ENCODE measurements at regions not wholly inside any gene's neighbourhood (a gene's known extent, or its start where the extent isn't known, plus 50 kb on each side); places are given as distances from the start of the nearest gene placed in this dataset.

DNA sequence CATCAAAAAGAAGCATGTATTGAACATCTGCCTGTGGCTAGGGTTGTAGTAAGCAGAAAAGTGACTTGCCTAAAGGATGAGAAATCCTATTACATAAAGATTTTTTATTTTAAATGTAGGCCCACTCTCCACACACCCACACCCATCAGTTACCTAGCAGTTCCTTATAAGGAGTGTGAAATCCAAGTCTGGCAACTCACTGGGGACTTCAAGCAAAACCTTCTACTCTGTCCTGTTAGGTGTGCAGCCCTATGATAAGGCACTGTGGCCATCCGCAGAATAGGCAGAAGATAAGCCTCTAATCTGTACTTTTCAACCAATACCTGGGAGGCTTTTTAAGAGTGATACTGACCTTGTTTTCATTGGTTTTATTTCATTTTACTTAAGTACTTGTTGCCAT, 52.7 kb upstream of the TJP1 start:
- no peak overlapping the region for H2AK5ac ChIP-seq (ENCODE audit: low read depth, low read length)
- 100% methylated on average over 1 of the region's 1 CpG; no CpG with 5 or more reads in 1 of the 2 experiments for WGBS, 2 experiments (ENCODE audit: extremely low coverage in 1 of 2, insufficient coverage in 1 of 2, insufficient read length in 1 of 2, insufficient replicate concordance in 2 of 2, low coverage in 1 of 2, low lambda C conversion rate in 2 of 2, missing lambda C conversion rate in 1 of 2)
- no peak overlapping the region for H2BK120ac ChIP-seq (replicated peaks; ENCODE audit: low read depth, low read length)
- TF ChIP-seq TAF7 (optimal IDR thresholded peaks at IDR 0.05; ENCODE audit: borderline replicate concordance, low read depth, low read length) (no peak), POU5F1 (IDR thresholded peaks at IDR 0.05; ENCODE audit: low read depth, low read length) (no peak), EP300 (IDR thresholded peaks at IDR 0.05; ENCODE audit: borderline replicate concordance in 1 of 2, low read depth in 2 of 2, low read length in 2 of 2) (no peak), BACH1 (IDR thresholded peaks at IDR 0.05; ENCODE audit: low read length) (no peak)
- no peak overlapping the region for H3K4ac ChIP-seq (replicated peaks; ENCODE audit: insufficient read length, low read depth, low read length)
- no peak overlapping the region for H3K4me2 ChIP-seq (ENCODE audit: insufficient read depth in 1 of 2, low read depth in 2 of 2, low read length in 2 of 2)
- no peak overlapping the region for H3K27ac ChIP-seq (ENCODE audit: low read depth, low read length)
- H2BK15ac ChIP-seq (ENCODE audit: low read length), result no peak overlapping the region
- H4K8ac ChIP-seq (ENCODE audit: extremely low read depth, insufficient read depth, low read length), result no peak overlapping the region
- H3K9ac ChIP-seq (replicated peaks in 1 of 4; ENCODE audit: extremely low read depth in 1 of 4, low read depth in 3 of 4, low read length in 3 of 4), result no peak overlapping the region
- no peaks in the 10 kb centered on the region for H3K79me2 ChIP-seq (ENCODE audit: control insufficient read depth in 1 of 2, insufficient read depth in 2 of 2, low read length in 2 of 2)
- H2BK20ac ChIP-seq (ENCODE audit: low read length), result no peak overlapping the region
- no peak overlapping the region for H4K91ac ChIP-seq (replicated peaks; ENCODE audit: insufficient read length, low read length)
- no peak for DNase-seq (ENCODE audit: low read depth in 1 of 2, low spot score in 2 of 2)
- no peaks in the 10 kb centered on the region for H3K27me3 ChIP-seq (replicated peaks in 1 of 4; ENCODE audit: control insufficient read depth in 3 of 4, extremely low read depth in 1 of 4, insufficient read depth in 3 of 4, low read length in 3 of 4)
- ChIA-PET POLR2A (ENCODE audit: partially characterized antibody) (no interaction called here), CTCF (ENCODE audit: partially characterized antibody) (interaction anchor here (1.1 to 3.9 kb wide), 2 partner anchors 14 to 51 kb away, joined by 3 to 23 read pairs; no protein-coding TSS in a partner anchor)
- no peak overlapping the region for H2BK12ac ChIP-seq (ENCODE audit: low read depth, low read length)
- H3K14ac ChIP-seq (ENCODE audit: insufficient read length), result no peak overlapping the region
- no peak overlapping the region for H4K5ac ChIP-seq (ENCODE audit: insufficient read length, low read depth, low read length)
- H2AFZ ChIP-seq (ENCODE audit: low read length), result no peak overlapping the region
- no peaks in the 10 kb centered on the region for H3K9me3 ChIP-seq (ENCODE audit: insufficient read depth in 2 of 2, low read depth in 1 of 2, low read length in 1 of 2)
- no peak overlapping the region for H3K4me3 ChIP-seq (ENCODE audit: extremely low read depth in 1 of 4, insufficient read depth in 2 of 4, low read depth in 3 of 4, low read length in 4 of 4)
- H4K20me1 ChIP-seq (replicated peaks in 1 of 2; ENCODE audit: control insufficient read depth in 1 of 2, insufficient read depth in 2 of 2, low read length in 2 of 2), result no peaks in the 10 kb centered on the region
- H3K36me3 ChIP-seq (ENCODE audit: control insufficient read depth in 2 of 4, insufficient read depth in 4 of 4, low read length in 3 of 4), result no peaks in the 10 kb centered on the region
- no peaks in the 10 kb centered on the region for H3K23me2 ChIP-seq (ENCODE audit: low read depth, low read length)
- H3K56ac ChIP-seq (replicated peaks; ENCODE audit: insufficient read length, low read depth, low read length), result no peak overlapping the region
- H3K79me1 ChIP-seq (ENCODE audit: low read depth, low read length), result no peaks in the 10 kb centered on the region
- no peak overlapping the region for H3K23ac ChIP-seq (ENCODE audit: insufficient read length)
- no peak overlapping the region for H2BK5ac ChIP-seq (ENCODE audit: low read depth, low read length)
- H3K4me1 ChIP-seq (replicated peaks in 1 of 4; ENCODE audit: control insufficient read depth in 3 of 4, insufficient read depth in 4 of 4, low read length in 3 of 4), result 0 out of 7 replicates have a peak, but pooled peaks cover 0 to 6% (median 0%) of the 10 kb centered on the region in 4 experiments
- no peak overlapping the region for H3K18ac ChIP-seq (ENCODE audit: extremely low read depth, low read length)
- FAIRE-seq, result no peak
